ENCODE measurements at regions not wholly inside any gene's neighbourhood (a gene's known extent, or its start where the extent isn't known, plus 50 kb on each side); places are given as distances from the start of the nearest gene placed in this dataset.

DNA sequence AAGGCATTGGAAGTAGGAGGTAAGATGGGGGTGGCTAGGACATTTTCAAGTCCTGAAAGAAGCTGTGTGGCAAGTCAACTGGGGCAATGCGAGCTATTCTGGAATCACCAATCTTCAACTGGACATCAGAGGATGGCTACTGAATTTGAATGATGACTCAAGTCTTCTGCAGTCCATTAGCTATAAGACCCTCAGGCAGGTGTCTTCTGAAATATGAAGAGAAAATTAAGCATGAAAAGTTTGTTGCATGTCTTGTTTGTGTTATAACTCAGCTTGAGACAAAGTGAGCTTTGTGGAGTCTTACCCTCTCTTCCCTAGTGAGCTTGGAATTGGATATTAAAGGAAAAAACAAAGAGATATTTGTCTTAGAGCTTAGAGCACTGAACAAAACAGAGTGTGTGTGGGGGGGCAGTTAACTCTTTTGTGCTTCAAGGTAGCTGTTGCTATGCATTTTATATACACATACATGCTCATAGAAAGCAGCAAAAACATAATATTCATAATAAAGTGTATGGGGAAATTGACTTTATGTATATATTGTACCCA lies 979.1 kb downstream of the MCTP2 start:
- Histone ChIP-seq H3F3A (replicated peaks; ENCODE audit: insufficient read depth) (no peaks in the 10 kb centered on the region), H3K4me1 (ENCODE audit: control insufficient read depth in 1 of 2, insufficient read depth in 2 of 2, low read depth in 1 of 2, low read length in 1 of 2) (no peaks in the 10 kb centered on the region), H2AFZ (ENCODE audit: low read depth) (no peak overlapping the region), H3K9ac (no peak overlapping the region), H3K27ac (ENCODE audit: low read depth in 2 of 2, low read length in 1 of 2) (no peak overlapping the region), H3K4me3 (ENCODE audit: low read depth in 2 of 2, low read length in 1 of 2) (no peak overlapping the region), H3K79me2 (ENCODE audit: insufficient read depth) (no peaks in the 10 kb centered on the region), H3K4me2 (no peak overlapping the region), H3K9me3 (no peaks in the 10 kb centered on the region), H4K20me1 (ENCODE audit: insufficient read depth) (no peaks in the 10 kb centered on the region), H3K27me3 (ENCODE audit: insufficient read depth) (no peaks in the 10 kb centered on the region), H3K36me3 (replicated peaks in 1 of 2; ENCODE audit: control insufficient read depth in 1 of 2, insufficient read depth in 2 of 2, low read length in 1 of 2) (no peaks in the 10 kb centered on the region), H3K9me2 (no peaks in the 10 kb centered on the region)
- 11% methylated on average over 1 of the region's 1 CpG for WGBS (ENCODE audit: low lambda C conversion rate)
- POLR2A ChIA-PET = no interaction called here
- DNase-seq = no peak
- CTCF ChIA-PET = interaction anchor here (0.9 kb wide), 1 partner anchor 14 kb away, joined by 3 read pairs; no protein-coding TSS in a partner anchor
- TF ChIP-seq JUND (IDR thresholded peaks at IDR 0.05) (no peak), EP300 (IDR thresholded peaks at IDR 0.05; ENCODE audit: borderline replicate concordance in 1 of 2, low read depth in 1 of 2, low read length in 1 of 2) (no peak), RCOR1 (IDR thresholded peaks at IDR 0.05; ENCODE audit: low read length) (no peak)
- TF ChIP-seq, protein P1, sequence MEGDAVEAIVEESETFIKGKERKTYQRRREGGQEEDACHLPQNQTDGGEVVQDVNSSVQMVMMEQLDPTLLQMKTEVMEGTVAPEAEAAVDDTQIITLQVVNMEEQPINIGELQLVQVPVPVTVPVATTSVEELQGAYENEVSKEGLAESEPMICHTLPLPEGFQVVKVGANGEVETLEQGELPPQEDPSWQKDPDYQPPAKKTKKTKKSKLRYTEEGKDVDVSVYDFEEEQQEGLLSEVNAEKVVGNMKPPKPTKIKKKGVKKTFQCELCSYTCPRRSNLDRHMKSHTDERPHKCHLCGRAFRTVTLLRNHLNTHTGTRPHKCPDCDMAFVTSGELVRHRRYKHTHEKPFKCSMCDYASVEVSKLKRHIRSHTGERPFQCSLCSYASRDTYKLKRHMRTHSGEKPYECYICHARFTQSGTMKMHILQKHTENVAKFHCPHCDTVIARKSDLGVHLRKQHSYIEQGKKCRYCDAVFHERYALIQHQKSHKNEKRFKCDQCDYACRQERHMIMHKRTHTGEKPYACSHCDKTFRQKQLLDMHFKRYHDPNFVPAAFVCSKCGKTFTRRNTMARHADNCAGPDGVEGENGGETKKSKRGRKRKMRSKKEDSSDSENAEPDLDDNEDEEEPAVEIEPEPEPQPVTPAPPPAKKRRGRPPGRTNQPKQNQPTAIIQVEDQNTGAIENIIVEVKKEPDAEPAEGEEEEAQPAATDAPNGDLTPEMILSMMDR (IDR thresholded peaks at IDR 0.05) = no peak
- TF ChIP-seq, protein P2, sequence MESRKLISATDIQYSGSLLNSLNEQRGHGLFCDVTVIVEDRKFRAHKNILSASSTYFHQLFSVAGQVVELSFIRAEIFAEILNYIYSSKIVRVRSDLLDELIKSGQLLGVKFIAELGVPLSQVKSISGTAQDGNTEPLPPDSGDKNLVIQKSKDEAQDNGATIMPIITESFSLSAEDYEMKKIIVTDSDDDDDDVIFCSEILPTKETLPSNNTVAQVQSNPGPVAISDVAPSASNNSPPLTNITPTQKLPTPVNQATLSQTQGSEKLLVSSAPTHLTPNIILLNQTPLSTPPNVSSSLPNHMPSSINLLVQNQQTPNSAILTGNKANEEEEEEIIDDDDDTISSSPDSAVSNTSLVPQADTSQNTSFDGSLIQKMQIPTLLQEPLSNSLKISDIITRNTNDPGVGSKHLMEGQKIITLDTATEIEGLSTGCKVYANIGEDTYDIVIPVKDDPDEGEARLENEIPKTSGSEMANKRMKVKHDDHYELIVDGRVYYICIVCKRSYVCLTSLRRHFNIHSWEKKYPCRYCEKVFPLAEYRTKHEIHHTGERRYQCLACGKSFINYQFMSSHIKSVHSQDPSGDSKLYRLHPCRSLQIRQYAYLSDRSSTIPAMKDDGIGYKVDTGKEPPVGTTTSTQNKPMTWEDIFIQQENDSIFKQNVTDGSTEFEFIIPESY (IDR thresholded peaks at IDR 0.05; ENCODE audit: borderline replicate concordance, low read depth) = no peak

DNA sequence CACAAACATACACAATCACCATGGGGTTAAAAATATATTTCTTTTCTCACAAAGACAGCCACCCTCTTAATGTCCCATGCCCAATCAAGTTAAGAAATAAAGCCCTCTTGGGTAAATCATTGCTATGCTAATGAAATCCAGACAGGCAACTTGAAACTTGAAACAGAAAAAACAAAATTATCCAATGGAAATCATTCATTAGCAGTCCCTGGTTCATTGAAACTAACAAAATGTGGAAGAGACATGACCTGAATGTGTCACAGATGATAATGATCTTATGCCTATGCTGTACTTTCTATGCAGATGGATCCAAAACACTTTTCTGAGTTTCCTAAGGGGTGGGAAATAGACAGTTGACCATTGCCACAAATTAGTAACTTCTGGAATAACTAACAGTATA lies 983.7 kb downstream of the MCTP2 start:
- ChIA-PET POLR2A (no interaction called here), CTCF (no interaction called here)
- Histone ChIP-seq H3K36me3 (replicated peaks in 1 of 2; ENCODE audit: control insufficient read depth in 1 of 2, insufficient read depth in 2 of 2, low read length in 1 of 2) (no peaks in the 10 kb centered on the region), H3K79me2 (ENCODE audit: insufficient read depth) (no peaks in the 10 kb centered on the region), H3K27ac (ENCODE audit: low read depth in 2 of 2, low read length in 1 of 2) (no peak overlapping the region), H4K20me1 (ENCODE audit: insufficient read depth) (no peaks in the 10 kb centered on the region), H2AFZ (ENCODE audit: low read depth) (no peak overlapping the region), H3K4me1 (ENCODE audit: control insufficient read depth in 1 of 2, insufficient read depth in 2 of 2, low read depth in 1 of 2, low read length in 1 of 2) (no peaks in the 10 kb centered on the region), H3K4me3 (ENCODE audit: low read depth in 2 of 2, low read length in 1 of 2) (no peak overlapping the region), H3F3A (replicated peaks; ENCODE audit: insufficient read depth) (no peaks in the 10 kb centered on the region), H3K9me3 (peaks cover 4% of the 10 kb centered on the region; the same call in 1 of the 2 replicates), H3K9me2 (no peaks in the 10 kb centered on the region), H3K27me3 (ENCODE audit: insufficient read depth) (no peaks in the 10 kb centered on the region), H3K4me2 (no peak overlapping the region), H3K9ac (no peak overlapping the region)
- no peak for TF ChIP-seq RFX5 (IDR thresholded peaks at IDR 0.05; ENCODE audit: low read length)
- no peak for TF ChIP-seq POLR2AphosphoS5 (IDR thresholded peaks at IDR 0.05; ENCODE audit: low read depth, low read length)
- TF ChIP-seq YY1 (IDR thresholded peaks at IDR 0.05; ENCODE audit: low read depth) = no peak
- TF ChIP-seq ELF1 (IDR thresholded peaks at IDR 0.05) = no peak
- no peak for TF ChIP-seq SIN3A (IDR thresholded peaks at IDR 0.05; ENCODE audit: borderline replicate concordance, low read depth, low read length)
- no peak for TF ChIP-seq TEAD4 (IDR thresholded peaks at IDR 0.05; ENCODE audit: borderline replicate concordance, insufficient read depth)
- no peak for DNase-seq
